Endothelial cell of umbilical vein (primary cell): ENCODE measurements at regions not wholly inside any gene's neighbourhood (a gene's known extent, or its start where the extent isn't known, plus 50 kb on each side); places are given as distances from the start of the nearest gene placed in this dataset.

Experiments
- BruUV-seq: library from RNA; stranded (reverse); fragments of 400-500 nt; replicated peaks from 2 replicates; lab custom pipeline; 2021; lab: Mats Ljungman, UMichigan
- CTCF ChIA-PET: fragments of 300-600, 350-600 bp; sonication (Branson Sonifier 250); formaldehyde crosslinking; loops from one replicate; lab custom pipeline; 2021; ENCODE audit warnings: antibody characterized with exemption, inconsistent platforms; lab: Charles Lee
- POLR2A ChIA-PET: fragments of 300-600, 350-600 bp; sonication (Branson Sonifier 250); formaldehyde crosslinking; loops from one replicate; lab custom pipeline; 2021; ENCODE audit warnings: antibody characterized with exemption, inconsistent platforms; lab: Charles Lee
- DNase-seq: peaks from one replicate; pipeline ENCODE4 v3.0.0-alpha.2; 2011; ENCODE audit warnings: low read depth, low spot score
- FAIRE-seq: peaks from 2 replicates; lab custom pipeline; 2011; peaks lifted over from hg19 to GRCh38; lab: Jason Lieb, UNC
- H2AFZ ChIP-seq: 2 replicates; pipeline ENCODE4 v1.6.0; 2012; ENCODE audit warnings: low read depth, low read length, control low read depth, inconsistent platforms
- H3K27ac ChIP-seq: 2 replicates; pipeline ENCODE4 v1.5.1; 2011; ENCODE audit warnings: low read depth, mild to moderate bottlenecking, control low read depth, low read length, moderate library complexity; ENCODE audit not compliant: insufficient read depth
- H3K27me3 ChIP-seq, 2 experiments: 2 replicates each; pipeline versions ENCODE4 v1.6.0 to v1.6.1; 2011; ENCODE audit warnings: low read length in 2 of 2, mixed read lengths in 1 of 2; ENCODE audit not compliant: control insufficient read depth in 2 of 2, insufficient read depth in 2 of 2
- H3K36me3 ChIP-seq, 2 experiments: 2 replicates in 1 of 2; 3 replicates in 1 of 2; pipeline ENCODE4 v1.5.1; 2011; ENCODE audit warnings: low read length in 2 of 2, mild to moderate bottlenecking in 1 of 2, moderate library complexity in 1 of 2; ENCODE audit not compliant: control insufficient read depth in 2 of 2, insufficient read depth in 2 of 2; ENCODE audit errors: extremely low read depth in 1 of 2
- H3K4me1 ChIP-seq: 3 replicates; pipeline ENCODE4 v1.5.1; 2011; ENCODE audit warnings: mild to moderate bottlenecking, low read length; ENCODE audit not compliant: control insufficient read depth, insufficient read depth; ENCODE audit errors: extremely low read depth
- H3K4me2 ChIP-seq: 2 replicates; pipeline ENCODE4 v1.6.1; 2011; ENCODE audit warnings: low read length, control low read depth, mixed read lengths; ENCODE audit not compliant: insufficient read depth
- H3K4me3 ChIP-seq, 3 experiments: fragments of 200-600 bp in 1 of 3; sonication (generic), shearing (Covaris generic) in 1 of 3; replicated peaks in 1 of 3; 2 replicates each; pipeline ENCODE4 v1.5.1; 2011 to 2016; ENCODE audit warnings: control low read depth in 3 of 3, low read length in 3 of 3, mild to moderate bottlenecking in 2 of 3, inconsistent platforms in 1 of 3, low read depth in 1 of 3, moderate library complexity in 1 of 3; ENCODE audit not compliant: insufficient read depth in 1 of 3
- H3K79me2 ChIP-seq: 2 replicates; pipeline ENCODE4 v1.6.0; 2012; ENCODE audit warnings: low read length, inconsistent platforms; ENCODE audit not compliant: control insufficient read depth, insufficient read depth
- H3K9ac ChIP-seq: replicated peaks from 2 replicates; pipeline ENCODE3; 2011; ENCODE audit warnings: low read length, control low read depth; ENCODE audit not compliant: insufficient read depth; ENCODE audit errors: extremely low read depth
- H3K9me1 ChIP-seq: replicated peaks from 3 replicates; pipeline ENCODE4 v1.6.0; 2011; ENCODE audit warnings: mild to moderate bottlenecking, low read length; ENCODE audit not compliant: control insufficient read depth, insufficient read depth; ENCODE audit errors: extremely low read depth
- H3K9me3 ChIP-seq: replicated peaks from 2 replicates; pipeline ENCODE4 v1.5.1; 2012; ENCODE audit warnings: low read length, inconsistent platforms; ENCODE audit not compliant: control insufficient read depth, insufficient read depth
- H4K20me1 ChIP-seq: replicated peaks from 2 replicates; pipeline ENCODE3; 2011; ENCODE audit warnings: mild to moderate bottlenecking, low read length; ENCODE audit not compliant: control insufficient read depth, insufficient read depth; ENCODE audit errors: extremely low read depth
- EZH2 ChIP-seq: IDR thresholded peaks from 2 replicates; pipeline ENCODE4 v1.6.1; 2012; ENCODE audit warnings: borderline replicate concordance, low read depth, mild to moderate bottlenecking, moderate library complexity, low read length, inconsistent platforms; ENCODE audit not compliant: severe bottlenecking
- FOS ChIP-seq: IDR thresholded peaks from 2 replicates; pipeline ENCODE4 v1.6.1; 2011; ENCODE audit warnings: mild to moderate bottlenecking, low read length, moderate library complexity, borderline replicate concordance; ENCODE audit not compliant: insufficient read depth
- GATA2 ChIP-seq: IDR thresholded peaks from 2 replicates; pipeline ENCODE4 v1.7.0; 2011; ENCODE audit warnings: low read depth, mild to moderate bottlenecking, moderate library complexity, mixed read lengths, low read length; ENCODE audit not compliant: insufficient read length, insufficient read depth
- JUN ChIP-seq: IDR thresholded peaks from 2 replicates; pipeline ENCODE4 v1.6.1; 2011; ENCODE audit warnings: borderline replicate concordance, low read depth; ENCODE audit not compliant: insufficient read length, insufficient read depth
- MYC ChIP-seq: IDR thresholded peaks from one replicate; pipeline ENCODE4 v1.6.1; 2011; ENCODE audit warnings: mild to moderate bottlenecking, low read depth, low read length
- POLR2A ChIP-seq: IDR thresholded peaks from 2 replicates; pipeline ENCODE4 v1.6.1; 2012; ENCODE audit warnings: low read depth, mild to moderate bottlenecking, control low read depth, low read length
- POLR2AphosphoS5 ChIP-seq: IDR thresholded peaks from 2 replicates; pipeline ENCODE4 v1.6.1; 2012; ENCODE audit warnings: low read depth, mild to moderate bottlenecking, control low read depth, low read length, moderate library complexity; ENCODE audit not compliant: insufficient read depth
- dilution Hi-C: fragments of 300-500 bp; cut with MboI; formaldehyde crosslinking; loops from one replicate; pipeline ENCODE4 v1.15.0; 2019; ENCODE audit warnings: low sequenced_read_pairs; ENCODE audit not compliant: extremely low pct_ligation_motif_present
- intact Hi-C: fragments of 100-400 bp; cut with micrococcal nuclease; formaldehyde crosslinking; loops from one replicate; pipeline ENCODE4 v1.10.0; 2022
- TF ChIP-seq, protein P1 (sequence below): IDR thresholded peaks from 2 replicates; pipeline ENCODE4 v1.6.1; 2011; ENCODE audit not compliant: insufficient read depth, insufficient read length
- TF ChIP-seq, protein P2 (sequence below), 2 donors: IDR thresholded peaks; 1 replicate in 1 of 2; 2 replicates in 1 of 2; pipeline ENCODE4 v1.5.1; 2011; ENCODE audit warnings: low read length in 2 of 2, mild to moderate bottlenecking in 2 of 2, moderate library complexity in 2 of 2, control low read depth in 1 of 2, inconsistent platforms in 1 of 2, low read depth in 1 of 2; ENCODE audit not compliant: insufficient read depth in 1 of 2; ENCODE audit errors: extremely low read depth in 1 of 2

DNA sequence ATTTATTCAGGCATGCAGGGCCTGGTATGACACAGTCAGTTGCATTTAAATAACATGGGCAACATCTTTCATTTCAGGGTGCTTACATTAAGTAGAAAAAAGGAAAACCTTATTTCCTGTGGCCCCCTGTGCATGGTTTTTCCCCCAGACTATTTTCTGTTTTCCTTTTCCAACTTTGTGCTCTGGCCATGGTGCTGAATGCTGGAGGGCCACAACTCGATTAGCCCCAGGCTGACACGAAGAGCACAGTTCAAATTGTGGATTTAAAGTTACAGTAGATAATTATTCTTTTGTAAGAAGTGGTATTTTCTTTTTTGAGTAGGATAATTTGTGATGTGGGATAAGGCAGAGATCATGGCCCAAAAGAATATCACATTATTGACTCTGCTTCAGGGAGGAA lies 332.0 kb downstream of the HAO1 start:
- Histone ChIP-seq H3K27me3 (no peaks in the 10 kb centered on the region), H3K27ac (no peak overlapping the region), H3K9me1 (no peaks in the 10 kb centered on the region), H3K79me2 (no peaks in the 10 kb centered on the region), H3K4me3 (no peak overlapping the region), H3K9me3 (no peaks in the 10 kb centered on the region), H4K20me1 (no peaks in the 10 kb centered on the region), H3K4me2 (no peak overlapping the region), H2AFZ (no peak overlapping the region), H3K4me1 (no peaks in the 10 kb centered on the region), H3K9ac (no peak overlapping the region), H3K36me3 (no peaks in the 10 kb centered on the region)
- DNase-seq (peak; percentile 16), FAIRE-seq (no peak)
- dilution Hi-C loops (no loop called here), intact Hi-C loops (no loop called here)
- TF ChIP-seq POLR2AphosphoS5, result no peak
- TF ChIP-seq FOS, result no peak
- no peak for TF ChIP-seq JUN
- ChIA-PET POLR2A (no interaction called here), CTCF (interaction anchor here (0.9 kb wide), 1 partner anchor 15 kb away, joined by 3 read pairs; no protein-coding TSS in a partner anchor)
- no TSS peak for BruUV-seq

DNA sequence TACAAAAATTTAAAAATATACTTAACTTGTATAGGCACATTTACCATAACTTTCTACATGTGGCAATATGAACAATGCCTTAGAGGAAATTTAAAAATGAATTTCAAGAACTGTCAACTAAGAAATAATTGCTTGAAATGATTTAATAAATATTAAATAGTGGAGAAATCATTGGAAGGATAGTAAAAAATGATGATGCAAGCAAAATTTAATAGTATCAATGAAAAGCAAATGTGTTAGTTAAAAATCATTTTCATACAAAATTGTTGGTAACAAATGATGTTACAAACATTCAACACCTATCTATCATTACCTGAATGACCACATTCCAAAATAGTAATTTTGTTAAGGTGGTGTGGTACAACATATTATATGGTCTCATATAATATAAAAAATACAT lies 331.0 kb downstream of the HAO1 start:
- POLR2A ChIA-PET, result no interaction called here
- no peak overlapping the region for H3K4me3 ChIP-seq
- H3K27ac ChIP-seq, result no peak overlapping the region
- H3K9ac ChIP-seq, result no peak overlapping the region
- H3K9me3 ChIP-seq, result no peaks in the 10 kb centered on the region
- dilution Hi-C loops (no loop called here), intact Hi-C loops (no loop called here)
- TF ChIP-seq FOS (no peak), EZH2 (no peak), JUN (no peak), MYC (no peak), GATA2 (no peak), POLR2A (no peak)
- TF ChIP-seq, protein P1, sequence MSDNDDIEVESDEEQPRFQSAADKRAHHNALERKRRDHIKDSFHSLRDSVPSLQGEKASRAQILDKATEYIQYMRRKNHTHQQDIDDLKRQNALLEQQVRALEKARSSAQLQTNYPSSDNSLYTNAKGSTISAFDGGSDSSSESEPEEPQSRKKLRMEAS, result no peak
- TF ChIP-seq, protein P2, sequence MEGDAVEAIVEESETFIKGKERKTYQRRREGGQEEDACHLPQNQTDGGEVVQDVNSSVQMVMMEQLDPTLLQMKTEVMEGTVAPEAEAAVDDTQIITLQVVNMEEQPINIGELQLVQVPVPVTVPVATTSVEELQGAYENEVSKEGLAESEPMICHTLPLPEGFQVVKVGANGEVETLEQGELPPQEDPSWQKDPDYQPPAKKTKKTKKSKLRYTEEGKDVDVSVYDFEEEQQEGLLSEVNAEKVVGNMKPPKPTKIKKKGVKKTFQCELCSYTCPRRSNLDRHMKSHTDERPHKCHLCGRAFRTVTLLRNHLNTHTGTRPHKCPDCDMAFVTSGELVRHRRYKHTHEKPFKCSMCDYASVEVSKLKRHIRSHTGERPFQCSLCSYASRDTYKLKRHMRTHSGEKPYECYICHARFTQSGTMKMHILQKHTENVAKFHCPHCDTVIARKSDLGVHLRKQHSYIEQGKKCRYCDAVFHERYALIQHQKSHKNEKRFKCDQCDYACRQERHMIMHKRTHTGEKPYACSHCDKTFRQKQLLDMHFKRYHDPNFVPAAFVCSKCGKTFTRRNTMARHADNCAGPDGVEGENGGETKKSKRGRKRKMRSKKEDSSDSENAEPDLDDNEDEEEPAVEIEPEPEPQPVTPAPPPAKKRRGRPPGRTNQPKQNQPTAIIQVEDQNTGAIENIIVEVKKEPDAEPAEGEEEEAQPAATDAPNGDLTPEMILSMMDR (IDR thresholded peaks at IDR 0.05; ENCODE audit: extremely low read depth in 1 of 2, insufficient read depth in 1 of 2, low read depth in 1 of 2, low read length in 2 of 2), result no peak
- no peaks in the 10 kb centered on the region for H3K36me3 ChIP-seq
- FAIRE-seq (no peak), DNase-seq (no peak)
- no peaks in the 10 kb centered on the region for H3K79me2 ChIP-seq
- CTCF ChIA-PET, result interaction anchor here (0.9 kb wide), 1 partner anchor 16 kb away, joined by 3 read pairs; no protein-coding TSS in a partner anchor
- no peak overlapping the region for H3K4me2 ChIP-seq
- no peak overlapping the region for H2AFZ ChIP-seq
- BruUV-seq, result no TSS peak
- no peaks in the 10 kb centered on the region for H3K9me1 ChIP-seq
- no peaks in the 10 kb centered on the region for H4K20me1 ChIP-seq
- H3K4me1 ChIP-seq, result no peaks in the 10 kb centered on the region
- H3K27me3 ChIP-seq, result no peaks in the 10 kb centered on the region
